Left lung (tissue), 4 donors: ENCODE measurements at regions not wholly inside any gene's neighbourhood (a gene's known extent, or its start where the extent isn't known, plus 50 kb on each side); places are given as distances from the start of the nearest gene placed in this dataset.
"Not testable (repeated sequence)": the region's sequence is repeated elsewhere in the genome, so short reads cannot be mapped to it uniquely, and the experiment has no call there.

Experiments
- ATAC-seq: fragments of 200-7000 bp; cut with Tn5 transposase; one replicate; pipeline ENCODE4 v1.9.1; 2020; ENCODE audit warnings: moderate library complexity
- DNase-seq, 4 donors: peaks; one replicate each; pipeline ENCODE4 v3.0.0-alpha.2; 2013 to 2020
- H3K27ac ChIP-seq, 2 donors: fragments of 200-600 bp; sonication (generic) in 1 of 2; one replicate each; pipeline versions ENCODE4 v1.5.0 to v1.8.0; 2020 to 2021
- H3K27me3 ChIP-seq, 2 donors: fragments of 200-600 bp; sonication (generic) in 1 of 2; one replicate each; pipeline versions ENCODE4 v1.5.0 to v1.8.0; 2020 to 2021
- H3K36me3 ChIP-seq, 2 donors: fragments of 200-600 bp; sonication (generic) in 1 of 2; one replicate each; pipeline versions ENCODE4 v1.5.0 to v1.8.0; 2020 to 2021
- H3K4me1 ChIP-seq, 2 donors: fragments of 200-600 bp; one replicate each; pipeline ENCODE4 v1.8.0; 2021
- H3K4me3 ChIP-seq, 2 donors: fragments of 200-600 bp; sonication (generic) in 1 of 2; one replicate each; pipeline versions ENCODE4 v1.5.0 to v1.8.0; 2020 to 2021; ENCODE audit warnings: mild to moderate bottlenecking in 1 of 2
- H3K9me3 ChIP-seq, 2 donors: fragments of 200-600 bp; sonication (generic) in 1 of 2; one replicate each; pipeline versions ENCODE4 v1.5.0 to v1.8.0; 2020 to 2021
- intact Hi-C, 2 donors: fragments of 100-400 bp; cut with DNase I; formaldehyde crosslinking; loops; one replicate each; pipeline versions ENCODE4 v1.11.2 to v1.14.2; 2022
- TF ChIP-seq, protein P1 (sequence below), 2 donors: fragments of 200-600 bp; sonication (generic) in 1 of 2; IDR thresholded peaks; one replicate each; pipeline versions ENCODE4 v1.5.0 to v1.8.0; 2021; ENCODE audit warnings: antibody characterized with exemption in 2 of 2
- donor health status: DM: no; HTN: yes; CAD: no.
- donor health status: DM: no; HTN: no; CAD: no.

DNA sequence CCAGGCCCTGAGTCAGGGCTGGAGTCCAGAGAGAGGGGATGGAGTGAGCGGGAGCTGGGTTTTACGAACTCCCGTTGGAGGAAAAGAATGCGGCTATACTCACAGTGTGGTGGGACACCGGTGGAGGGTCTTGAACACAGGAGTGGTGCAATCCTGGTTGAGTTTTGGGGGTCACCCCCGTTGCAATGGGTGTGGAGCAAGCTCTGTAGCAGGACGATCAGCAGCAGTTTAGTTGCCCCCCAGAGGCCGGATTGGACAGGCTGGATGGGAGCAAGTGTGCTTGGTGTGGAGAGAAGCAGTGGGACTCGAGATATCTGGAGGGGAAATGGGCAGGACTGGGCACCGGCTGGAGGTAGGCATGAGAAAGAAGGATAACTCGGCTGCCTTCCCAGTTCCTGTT is 72.3 kb upstream of the TWIST2 start:
- ATAC-seq, result no peak
- no peak for DNase-seq
- no peak overlapping the region for H3K27ac ChIP-seq
- no peaks in the 10 kb centered on the region for H3K36me3 ChIP-seq
- no peak overlapping the region for H3K4me3 ChIP-seq
- no peaks in the 10 kb centered on the region for H3K4me1 ChIP-seq
- TF ChIP-seq, protein P1, sequence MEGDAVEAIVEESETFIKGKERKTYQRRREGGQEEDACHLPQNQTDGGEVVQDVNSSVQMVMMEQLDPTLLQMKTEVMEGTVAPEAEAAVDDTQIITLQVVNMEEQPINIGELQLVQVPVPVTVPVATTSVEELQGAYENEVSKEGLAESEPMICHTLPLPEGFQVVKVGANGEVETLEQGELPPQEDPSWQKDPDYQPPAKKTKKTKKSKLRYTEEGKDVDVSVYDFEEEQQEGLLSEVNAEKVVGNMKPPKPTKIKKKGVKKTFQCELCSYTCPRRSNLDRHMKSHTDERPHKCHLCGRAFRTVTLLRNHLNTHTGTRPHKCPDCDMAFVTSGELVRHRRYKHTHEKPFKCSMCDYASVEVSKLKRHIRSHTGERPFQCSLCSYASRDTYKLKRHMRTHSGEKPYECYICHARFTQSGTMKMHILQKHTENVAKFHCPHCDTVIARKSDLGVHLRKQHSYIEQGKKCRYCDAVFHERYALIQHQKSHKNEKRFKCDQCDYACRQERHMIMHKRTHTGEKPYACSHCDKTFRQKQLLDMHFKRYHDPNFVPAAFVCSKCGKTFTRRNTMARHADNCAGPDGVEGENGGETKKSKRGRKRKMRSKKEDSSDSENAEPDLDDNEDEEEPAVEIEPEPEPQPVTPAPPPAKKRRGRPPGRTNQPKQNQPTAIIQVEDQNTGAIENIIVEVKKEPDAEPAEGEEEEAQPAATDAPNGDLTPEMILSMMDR (IDR thresholded peaks at IDR 0.05), result no peak
- intact Hi-C loops, result no loop called here
- H3K9me3 ChIP-seq, result peaks cover 0 to 38% of the 10 kb centered on the region in 2 donors
- peaks cover 5 to 20% of the 10 kb centered on the region in 2 donors for H3K27me3 ChIP-seq

DNA sequence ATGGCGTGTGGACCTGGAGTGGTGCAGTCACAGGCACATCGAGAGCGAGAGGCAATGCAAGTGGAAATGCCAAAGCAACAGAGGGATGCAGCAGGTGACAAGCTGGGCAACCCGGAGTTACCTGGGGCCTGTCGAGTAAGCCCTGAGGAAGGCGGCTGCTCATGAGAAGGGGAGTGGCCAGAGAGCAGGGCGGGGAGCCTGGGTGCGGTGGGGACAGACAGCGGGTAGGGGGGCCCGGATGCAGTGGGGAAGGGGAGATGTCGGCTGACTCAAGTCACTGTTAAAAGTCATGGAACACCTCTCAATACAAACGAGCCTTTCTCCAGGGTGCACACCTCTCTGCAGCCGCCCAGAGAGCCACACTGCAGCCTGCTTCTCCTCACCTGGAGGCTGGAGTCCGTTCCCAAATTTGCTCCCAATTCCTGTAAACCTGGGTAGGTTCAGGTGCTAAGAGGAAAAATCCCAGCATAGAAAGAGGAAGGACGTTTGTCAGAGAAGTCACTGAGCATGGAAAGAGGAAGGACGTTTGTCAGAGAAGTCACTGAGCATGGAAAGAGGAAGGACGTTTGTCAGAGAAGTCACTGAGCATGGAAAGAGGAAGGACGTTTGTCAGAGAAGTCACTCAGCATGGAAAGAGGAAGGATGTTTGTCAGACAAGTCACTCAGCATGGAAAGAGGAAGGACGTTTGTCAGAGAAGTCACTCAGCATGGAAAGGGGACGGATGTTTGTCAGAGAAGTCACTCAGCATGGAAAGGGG is 71.7 kb upstream of the TWIST2 start:
- DNase-seq (no peak), ATAC-seq (no peak)
- Histone ChIP-seq H3K27me3 (peaks cover 5 to 18% of the 10 kb centered on the region in 2 donors), H3K9me3 (peaks cover 0 to 40% of the 10 kb centered on the region in 2 donors), H3K27ac (no peak overlapping the region), H3K36me3 (no peaks in the 10 kb centered on the region), H3K4me3 (no peak overlapping the region), H3K4me1 (no peaks in the 10 kb centered on the region)
- intact Hi-C loops, result no loop called here
- TF ChIP-seq, protein P1 (IDR thresholded peaks at IDR 0.05), result no peak

GRCh38 chr2:238776761-238777046 is 71.2 kb upstream of the TWIST2 start:
- H3K36me3 ChIP-seq, DNase-seq, H3K4me3 ChIP-seq, ATAC-seq, H3K27ac ChIP-seq, H3K4me1 ChIP-seq, intact Hi-C loops: not testable (repeated sequence)
- Histone ChIP-seq H3K9me3 (peaks cover 0 to 43% of the 10 kb centered on the region in 2 donors), H3K27me3 (peaks cover 3 to 12% of the 10 kb centered on the region in 2 donors)

DNA sequence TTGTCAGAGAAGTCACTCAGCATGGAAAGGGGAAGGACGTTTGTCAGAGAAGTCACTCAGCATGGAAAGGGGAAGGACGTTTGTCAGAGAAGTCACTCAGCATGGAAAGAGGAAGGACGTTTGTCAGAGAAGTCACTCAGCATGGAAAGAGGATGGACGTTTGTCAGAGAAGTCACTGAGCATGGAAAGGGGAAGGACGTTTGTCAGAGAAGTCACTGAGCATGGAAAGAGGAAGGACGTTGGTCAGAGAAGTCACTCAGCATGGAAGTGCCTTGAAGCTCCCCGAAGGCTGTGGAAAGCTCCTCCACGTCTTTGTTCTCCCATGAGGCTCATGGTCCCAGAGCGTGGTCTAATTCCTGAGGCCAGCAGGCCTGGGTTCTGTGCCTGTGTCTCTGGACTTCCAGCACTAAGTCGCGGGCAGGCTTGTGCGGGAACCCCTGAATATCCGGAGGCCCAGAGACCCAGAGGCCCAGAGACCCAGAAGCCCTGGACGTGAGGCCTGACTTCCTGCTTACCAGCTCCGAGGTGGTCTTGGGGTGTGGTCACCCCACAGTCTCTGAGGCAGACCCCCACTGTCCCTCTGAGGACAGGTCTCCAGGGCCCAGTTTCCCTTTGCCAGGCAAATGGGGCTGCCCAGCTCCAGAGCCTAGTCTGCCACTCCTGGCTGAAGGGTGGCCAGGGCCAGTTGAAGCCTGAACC is 70.4 kb upstream of the TWIST2 start:
- peaks cover 0 to 4% of the 10 kb centered on the region in 2 donors for H3K27me3 ChIP-seq
- H3K9me3 ChIP-seq, result peaks cover 0 to 43% of the 10 kb centered on the region in 2 donors
- no peaks in the 10 kb centered on the region for H3K4me1 ChIP-seq
- intact Hi-C loops, result no loop called here
- no peak overlapping the region for H3K27ac ChIP-seq
- TF ChIP-seq, protein P1 (IDR thresholded peaks at IDR 0.05), result no peak
- DNase-seq (no peak), ATAC-seq (no peak)
- H3K4me3 ChIP-seq, result no peak overlapping the region
- no peaks in the 10 kb centered on the region for H3K36me3 ChIP-seq

GRCh38 chr2:238784671-238785527 is 63.0 kb upstream of the TWIST2 start:
- DNase-seq, result peak in 3 of 4 donors; percentile 52 to 80 (median 61)
- intact Hi-C loops, result no loop called here
- TF ChIP-seq, protein P1 (IDR thresholded peaks at IDR 0.05), result peak; percentile 67 to 79
- H3K4me1 ChIP-seq, result peaks cover 0 to 5% of the 10 kb centered on the region in 2 donors
- ATAC-seq, result peak; percentile 95
- H3K36me3 ChIP-seq, result no peaks in the 10 kb centered on the region
- H3K27ac ChIP-seq, result no peak overlapping the region
- H3K4me3 ChIP-seq, result no peak overlapping the region
- H3K27me3 ChIP-seq, result peaks cover 0 to 5% of the 10 kb centered on the region in 2 donors
- peaks cover 0 to 8% of the 10 kb centered on the region in 2 donors for H3K9me3 ChIP-seq
